Caco-2 (cell line): ENCODE measurements at regions not wholly inside any gene's neighbourhood (a gene's known extent, or its start where the extent isn't known, plus 50 kb on each side); places are given as distances from the start of the nearest gene placed in this dataset.

Experiments used
- BruUV-seq: library from RNA; stranded (reverse); fragments of 400-500 nt; replicated peaks from 2 replicates; lab custom pipeline; 2021; lab: Mats Ljungman, UMichigan
- CTCF ChIA-PET: fragments of 300-600 bp; sonication (Branson Sonifier 250); formaldehyde crosslinking; loops from one replicate; lab custom pipeline; 2022; ENCODE audit warnings: antibody characterized with exemption; lab: Charles Lee
- POLR2A ChIA-PET: fragments of 300-600 bp; sonication (Branson Sonifier 250); formaldehyde crosslinking; loops from one replicate; lab custom pipeline; 2022; ENCODE audit warnings: antibody characterized with exemption; lab: Charles Lee
- DNase-seq, 2 experiments: peaks; one replicate each; pipeline versions ENCODE4 v3.0.0 to v3.0.0-alpha.2; 2020 to 2022
- H3K27me3 ChIP-seq: replicated peaks from 2 replicates; pipeline ENCODE4 v1.6.0; 2011; ENCODE audit warnings: low read length; ENCODE audit not compliant: control insufficient read depth, insufficient read depth
- H3K36me3 ChIP-seq: 2 replicates; pipeline ENCODE4 v1.5.1; 2011; ENCODE audit warnings: low read length; ENCODE audit not compliant: control insufficient read depth, insufficient read depth
- H3K4me1 ChIP-seq: fragments of 250-450 bp; sonication (Bioruptor Pico); 2 replicates; pipeline ENCODE4 v1.5.1; 2020; ENCODE audit warnings: mild to moderate bottlenecking
- H3K4me3 ChIP-seq: 2 replicates; pipeline ENCODE4 v1.5.1; 2011; ENCODE audit warnings: low read depth, mild to moderate bottlenecking, control low read depth, low read length
- H3K9me3 ChIP-seq: fragments of 250-450 bp; sonication (Bioruptor Pico); 2 replicates; pipeline ENCODE4 v1.5.1; 2020; ENCODE audit warnings: mild to moderate bottlenecking, moderate library complexity
- H3K27ac Mint-ChIP-seq: one replicate; pipeline ENCODE4 v1.8.0; 2022; ENCODE audit warnings: mixed read lengths; ENCODE audit not compliant: unreplicated experiment
- H3K27me3 Mint-ChIP-seq: one replicate; pipeline ENCODE4 v1.8.0; 2022; ENCODE audit warnings: mixed read lengths; ENCODE audit not compliant: insufficient read depth, unreplicated experiment
- H3K36me3 Mint-ChIP-seq: one replicate; pipeline ENCODE4 v1.8.0; 2022; ENCODE audit warnings: mild to moderate bottlenecking, mixed read lengths; ENCODE audit not compliant: insufficient read depth, unreplicated experiment
- H3K4me1 Mint-ChIP-seq: one replicate; pipeline ENCODE4 v1.8.0; 2022; ENCODE audit warnings: low read depth, mixed read lengths; ENCODE audit not compliant: unreplicated experiment
- H3K4me3 Mint-ChIP-seq: one replicate; pipeline ENCODE4 v1.8.0; 2022; ENCODE audit warnings: mild to moderate bottlenecking, moderate library complexity, mixed read lengths; ENCODE audit not compliant: unreplicated experiment
- H3K9me3 Mint-ChIP-seq: one replicate; pipeline ENCODE4 v1.8.0; 2022; ENCODE audit warnings: mixed read lengths; ENCODE audit not compliant: unreplicated experiment
- CTCF ChIP-seq, 2 experiments: fragments of 200-600 bp in 1 of 2; IDR thresholded peaks; 1 replicate in 1 of 2; 2 replicates in 1 of 2; pipeline versions ENCODE4 v1.5.1 to v1.8.0; 2011 to 2022; ENCODE audit warnings: antibody characterized with exemption in 1 of 2, control low read depth in 1 of 2, inconsistent platforms in 1 of 2, low read depth in 1 of 2, low read length in 1 of 2, mild to moderate bottlenecking in 1 of 2, moderate library complexity in 1 of 2; ENCODE audit not compliant: insufficient read depth in 1 of 2, severe bottlenecking in 1 of 2, unreplicated experiment in 1 of 2
- intact Hi-C: fragments of 100-400 bp; cut with micrococcal nuclease; formaldehyde crosslinking; loops from one replicate; pipeline ENCODE4 v1.10.0; 2022; ENCODE audit not compliant: unreplicated experiment

- Histone ChIP-seq H3K4me3 (no peak overlapping the region), H3K36me3 (no peaks in the 10 kb centered on the region), H3K9me3 (no peaks in the 10 kb centered on the region), H3K27me3 (no peaks in the 10 kb centered on the region), H3K4me1 (no peaks in the 10 kb centered on the region)
- no peak for TF ChIP-seq CTCF (IDR thresholded peaks at IDR 0.05; ENCODE audit: insufficient read depth in 1 of 2, low read depth in 1 of 2, low read length in 1 of 2, severe bottlenecking in 1 of 2, unreplicated experiment in 1 of 2)
- H3K9me3 Mint-ChIP-seq = no peaks in the 10 kb centered on the region
- BruUV-seq = no TSS peak
- no peak for DNase-seq
- no peaks in the 10 kb centered on the region for H3K4me1 Mint-ChIP-seq
- no peaks in the 10 kb centered on the region for H3K36me3 Mint-ChIP-seq
- intact Hi-C loops = no loop called here
- ChIA-PET POLR2A (no interaction called here), CTCF (no interaction called here)
- no peaks in the 10 kb centered on the region for H3K27me3 Mint-ChIP-seq
- H3K27ac Mint-ChIP-seq = no peak overlapping the region
- H3K4me3 Mint-ChIP-seq = no peak overlapping the region
Observed at GRCh38 chr2:216915557-216916150, 55.8 kb upstream of the TNP1 start.

GRCh38 chr2:216914491-216914890 lies 54.6 kb upstream of the TNP1 start:
- H3K4me1 Mint-ChIP-seq = no peaks in the 10 kb centered on the region
- no peak for TF ChIP-seq CTCF (IDR thresholded peaks at IDR 0.05; ENCODE audit: insufficient read depth in 1 of 2, low read depth in 1 of 2, low read length in 1 of 2, severe bottlenecking in 1 of 2, unreplicated experiment in 1 of 2)
- no peak overlapping the region for H3K4me3 Mint-ChIP-seq
- H3K4me1 ChIP-seq = no peaks in the 10 kb centered on the region
- no peaks in the 10 kb centered on the region for H3K27me3 ChIP-seq
- H3K27ac Mint-ChIP-seq = no peak overlapping the region
- no TSS peak for BruUV-seq
- peaks cover under 1% of the 10 kb centered on the region for H3K27me3 Mint-ChIP-seq
- intact Hi-C loops = no loop called here
- CTCF ChIA-PET = no interaction called here
- no peak for DNase-seq
- POLR2A ChIA-PET = no interaction called here
- H3K9me3 Mint-ChIP-seq = no peaks in the 10 kb centered on the region
- H3K36me3 Mint-ChIP-seq = no peaks in the 10 kb centered on the region
- H3K36me3 ChIP-seq = no peaks in the 10 kb centered on the region
- no peak overlapping the region for H3K4me3 ChIP-seq
- H3K9me3 ChIP-seq = no peaks in the 10 kb centered on the region

GRCh38 chr2:216911886-216912285 lies 52.0 kb upstream of the TNP1 start:
- DNase-seq = no peak
- Histone ChIP-seq H3K27me3 (no peaks in the 10 kb centered on the region), H3K9me3 (no peaks in the 10 kb centered on the region), H3K36me3 (no peaks in the 10 kb centered on the region), H3K4me1 (no peaks in the 10 kb centered on the region), H3K4me3 (no peak overlapping the region)
- intact Hi-C loops = no loop called here
- H3K9me3 Mint-ChIP-seq = no peaks in the 10 kb centered on the region
- H3K4me3 Mint-ChIP-seq = no peak overlapping the region
- ChIA-PET POLR2A (no interaction called here), CTCF (no interaction called here)
- TF ChIP-seq CTCF (IDR thresholded peaks at IDR 0.05; ENCODE audit: insufficient read depth in 1 of 2, low read depth in 1 of 2, low read length in 1 of 2, severe bottlenecking in 1 of 2, unreplicated experiment in 1 of 2) = no peak
- H3K36me3 Mint-ChIP-seq = no peaks in the 10 kb centered on the region
- no peak overlapping the region for H3K27ac Mint-ChIP-seq
- peaks cover 2% of the 10 kb centered on the region for H3K27me3 Mint-ChIP-seq
- no peaks in the 10 kb centered on the region for H3K4me1 Mint-ChIP-seq
- BruUV-seq = no TSS peak
